HG02938 (cell line): ENCODE measurements at regions not wholly inside any gene's neighbourhood (a gene's known extent, or its start where the extent isn't known, plus 50 kb on each side); places are given as distances from the start of the nearest gene placed in this dataset.

Experiments used
- ATAC-seq: cut with Tn5 transposase; IDR thresholded peaks from one replicate; pipeline ENCODE4 v1.9.1; 2021; ENCODE audit warnings: mild to moderate bottlenecking, moderate library complexity; ENCODE audit not compliant: unreplicated experiment

- no peak for ATAC-seq
These were observed 308.7 kb downstream of the TTLL7 start for GRCh38 chr1:83689921-83690868.

GRCh38 chr1:83682132-83682531, 316.8 kb downstream of the TTLL7 start:
- ATAC-seq, result no peak

GRCh38 chr1:83676106-83676505, 322.8 kb downstream of the TTLL7 start:
- ATAC-seq, result no peak

- ATAC-seq, result peak; percentile 53
These were observed 325.6 kb downstream of the TTLL7 start for GRCh38 chr1:83673312-83673711.

GRCh38 chr1:83671586-83671985, 327.3 kb downstream of the TTLL7 start:
- no peak for ATAC-seq

GRCh38 chr1:83670909-83671565, 327.9 kb downstream of the TTLL7 start:
- no peak for ATAC-seq

- ATAC-seq, result no peak
These were observed 357.0 kb downstream of the TTLL7 start for GRCh38 chr1:83641796-83642443.

GRCh38 chr1:83641206-83641658, 357.7 kb downstream of the TTLL7 start:
- ATAC-seq, result no peak

- no peak for ATAC-seq
These were observed 359.1 kb downstream of the TTLL7 start for GRCh38 chr1:83639785-83640184.

GRCh38 chr1:83637586-83637985, 361.3 kb downstream of the TTLL7 start:
- ATAC-seq, result no peak

- no peak for ATAC-seq
These were observed 361.9 kb downstream of the TTLL7 start for GRCh38 chr1:83637009-83637408.

GRCh38 chr1:83632906-83633305, 366.0 kb downstream of the TTLL7 start:
- ATAC-seq, result no peak

GRCh38 chr1:83631851-83632250, 367.1 kb downstream of the TTLL7 start:
- ATAC-seq, result no peak

GRCh38 chr1:83627045-83627444, 371.9 kb downstream of the TTLL7 start:
- no peak for ATAC-seq

GRCh38 chr1:83626603-83627002, 372.3 kb downstream of the TTLL7 start:
- no peak for ATAC-seq

GRCh38 chr1:83625646-83626045, 373.3 kb downstream of the TTLL7 start:
- ATAC-seq, result no peak

- ATAC-seq, result no peak
These were observed 378.9 kb downstream of the TTLL7 start for GRCh38 chr1:83620016-83620415.

GRCh38 chr1:83619170-83619896, 379.6 kb downstream of the TTLL7 start:
- ATAC-seq, result no peak

GRCh38 chr1:83617883-83618282, 381.0 kb downstream of the TTLL7 start:
- no peak for ATAC-seq

- ATAC-seq, result no peak
These were observed 383.6 kb downstream of the TTLL7 start for GRCh38 chr1:83615370-83615769.

- ATAC-seq, result no peak
These were observed 392.4 kb downstream of the TTLL7 start for GRCh38 chr1:83606416-83606955.
